ENCODE measurements at regions not wholly inside any gene's neighbourhood (a gene's known extent, or its start where the extent isn't known, plus 50 kb on each side); places are given as distances from the start of the nearest gene placed in this dataset.
"Not testable (repeated sequence)": the region's sequence is repeated elsewhere in the genome, so short reads cannot be mapped to it uniquely, and the experiment has no call there.

- no peaks in the 10 kb centered on the region for H3K36me3 ChIP-seq (ENCODE audit: control insufficient read depth, insufficient read depth, low read length)
- H3K4me3 ChIP-seq (replicated peaks in 1 of 4; ENCODE audit: control extremely low read depth in 1 of 4, insufficient read depth in 1 of 4, low read depth in 3 of 4, low read length in 4 of 4) = no peak overlapping the region
- H2AFZ ChIP-seq (ENCODE audit: low read length) = no peak overlapping the region
- no peaks in the 10 kb centered on the region for H3K9me3 ChIP-seq (ENCODE audit: control insufficient read depth, insufficient read depth, low read depth, low read length)
- H3K4me2 ChIP-seq (ENCODE audit: extremely low read depth, insufficient read depth, low read length) = no peak overlapping the region
- no peaks in the 10 kb centered on the region for H3K4me1 ChIP-seq (ENCODE audit: control insufficient read depth, extremely low read depth, insufficient read depth, low read length)
- no peaks in the 10 kb centered on the region for H3K79me2 ChIP-seq (ENCODE audit: control insufficient read depth, insufficient read depth, low read length)
- peaks cover 13% of the 10 kb centered on the region for H3K27me3 ChIP-seq (ENCODE audit: control insufficient read depth, insufficient read depth, low read length)
- H3K9ac ChIP-seq (ENCODE audit: insufficient read depth, low read length) = no peak overlapping the region
- no peak for DNase-seq (ENCODE audit: low read depth in 2 of 2)
- no peak for TF ChIP-seq EZH2 (IDR thresholded peaks at IDR 0.05; ENCODE audit: low read length, missing control alignments)
- no peak for TF ChIP-seq CTCF (conservative IDR thresholded peaks at IDR 0.05 in 1 of 2, IDR thresholded peaks at IDR 0.05 in 1 of 2; ENCODE audit: low read depth in 1 of 2, low read length in 2 of 2)
- no peaks in the 10 kb centered on the region for H4K20me1 ChIP-seq (ENCODE audit: control insufficient read depth, extremely low read depth, insufficient read depth, low read length)
- no peak overlapping the region for H3K27ac ChIP-seq (ENCODE audit: insufficient read depth, low read length)
These were observed 84.2 kb downstream of the TEX51 start for GRCh38 chr2:126982935-126983334.

GRCh38 chr2:126986631-126987187, 88.0 kb downstream of the TEX51 start:
- H3K4me3 ChIP-seq (replicated peaks in 1 of 4; ENCODE audit: control extremely low read depth in 1 of 4, insufficient read depth in 1 of 4, low read depth in 3 of 4, low read length in 4 of 4) = no peak overlapping the region
- H2AFZ ChIP-seq (ENCODE audit: low read length) = no peak overlapping the region
- no peak overlapping the region for H3K9ac ChIP-seq (ENCODE audit: insufficient read depth, low read length)
- no peak overlapping the region for H3K4me2 ChIP-seq (ENCODE audit: extremely low read depth, insufficient read depth, low read length)
- H3K36me3 ChIP-seq (ENCODE audit: control insufficient read depth, insufficient read depth, low read length) = no peaks in the 10 kb centered on the region
- no peaks in the 10 kb centered on the region for H3K4me1 ChIP-seq (ENCODE audit: control insufficient read depth, extremely low read depth, insufficient read depth, low read length)
- H3K27me3 ChIP-seq (ENCODE audit: control insufficient read depth, insufficient read depth, low read length) = peaks cover 17% of the 10 kb centered on the region
- no peaks in the 10 kb centered on the region for H3K79me2 ChIP-seq (ENCODE audit: control insufficient read depth, insufficient read depth, low read length)
- H3K9me3 ChIP-seq (ENCODE audit: control insufficient read depth, insufficient read depth, low read depth, low read length) = no peaks in the 10 kb centered on the region
- H3K27ac ChIP-seq (ENCODE audit: insufficient read depth, low read length) = no peak overlapping the region
- H4K20me1 ChIP-seq (ENCODE audit: control insufficient read depth, extremely low read depth, insufficient read depth, low read length) = no peaks in the 10 kb centered on the region
- DNase-seq (ENCODE audit: low read depth in 2 of 2) = no peak
- TF ChIP-seq CTCF (conservative IDR thresholded peaks at IDR 0.05 in 1 of 2, IDR thresholded peaks at IDR 0.05 in 1 of 2; ENCODE audit: low read depth in 1 of 2, low read length in 2 of 2) (no peak), EZH2 (IDR thresholded peaks at IDR 0.05; ENCODE audit: low read length, missing control alignments) (no peak)

GRCh38 chr2:126988482-126988881, 89.8 kb downstream of the TEX51 start:
- Histone ChIP-seq H3K79me2 (ENCODE audit: control insufficient read depth, insufficient read depth, low read length) (no peaks in the 10 kb centered on the region), H3K9me3 (ENCODE audit: control insufficient read depth, insufficient read depth, low read depth, low read length) (no peaks in the 10 kb centered on the region), H2AFZ (ENCODE audit: low read length) (no peak overlapping the region), H3K36me3 (ENCODE audit: control insufficient read depth, insufficient read depth, low read length) (no peaks in the 10 kb centered on the region), H3K4me3 (replicated peaks in 1 of 4; ENCODE audit: control extremely low read depth in 1 of 4, insufficient read depth in 1 of 4, low read depth in 3 of 4, low read length in 4 of 4) (no peak overlapping the region), H3K4me1 (ENCODE audit: control insufficient read depth, extremely low read depth, insufficient read depth, low read length) (no peaks in the 10 kb centered on the region), H4K20me1 (ENCODE audit: control insufficient read depth, extremely low read depth, insufficient read depth, low read length) (no peaks in the 10 kb centered on the region), H3K27ac (ENCODE audit: insufficient read depth, low read length) (no peak overlapping the region), H3K27me3 (ENCODE audit: control insufficient read depth, insufficient read depth, low read length) (peaks cover 17% of the 10 kb centered on the region), H3K9ac (ENCODE audit: insufficient read depth, low read length) (no peak overlapping the region), H3K4me2 (ENCODE audit: extremely low read depth, insufficient read depth, low read length) (no peak overlapping the region)
- DNase-seq (ENCODE audit: low read depth in 2 of 2) = no peak
- TF ChIP-seq CTCF (conservative IDR thresholded peaks at IDR 0.05 in 1 of 2, IDR thresholded peaks at IDR 0.05 in 1 of 2; ENCODE audit: low read depth in 1 of 2, low read length in 2 of 2) = no peak
- TF ChIP-seq EZH2 (IDR thresholded peaks at IDR 0.05; ENCODE audit: low read length, missing control alignments) = no peak

GRCh38 chr2:126989064-126989463, 90.4 kb downstream of the TEX51 start:
- not testable (repeated sequence) for H3K79me2 ChIP-seq (ENCODE audit: control insufficient read depth, insufficient read depth, low read length); H3K4me1 ChIP-seq (ENCODE audit: control insufficient read depth, extremely low read depth, insufficient read depth, low read length); H3K4me2 ChIP-seq (ENCODE audit: extremely low read depth, insufficient read depth, low read length); H3K9me3 ChIP-seq (ENCODE audit: control insufficient read depth, insufficient read depth, low read depth, low read length); H3K27ac ChIP-seq (ENCODE audit: insufficient read depth, low read length); H4K20me1 ChIP-seq (ENCODE audit: control insufficient read depth, extremely low read depth, insufficient read depth, low read length); H3K4me3 ChIP-seq (replicated peaks in 1 of 4; ENCODE audit: control extremely low read depth in 1 of 4, insufficient read depth in 1 of 4, low read depth in 3 of 4, low read length in 4 of 4); H2AFZ ChIP-seq (ENCODE audit: low read length); H3K36me3 ChIP-seq (ENCODE audit: control insufficient read depth, insufficient read depth, low read length); DNase-seq (ENCODE audit: low read depth in 2 of 2); H3K9ac ChIP-seq (ENCODE audit: insufficient read depth, low read length)
- H3K27me3 ChIP-seq (ENCODE audit: control insufficient read depth, insufficient read depth, low read length) = peaks cover 17% of the 10 kb centered on the region
